HuH-7 (cell line): ENCODE measurements at regions not wholly inside any gene's neighbourhood (a gene's known extent, or its start where the extent isn't known, plus 50 kb on each side); places are given as distances from the start of the nearest gene placed in this dataset.
"Not testable (repeated sequence)": the region's sequence is repeated elsewhere in the genome, so short reads cannot be mapped to it uniquely, and the experiment has no call there.

ENCODE experiments used
- DNase-seq: peaks from one replicate; pipeline ENCODE4 v3.0.0; 2011; ENCODE audit warnings: low spot score

GRCh38 chr13:74574964-74575728 is 440.9 kb upstream of the KLF12 start:
- DNase-seq, result no peak

- DNase-seq, result peak; percentile 15
Measured at GRCh38 chr13:74573654-74574053, 439.4 kb upstream of the KLF12 start.

DNA sequence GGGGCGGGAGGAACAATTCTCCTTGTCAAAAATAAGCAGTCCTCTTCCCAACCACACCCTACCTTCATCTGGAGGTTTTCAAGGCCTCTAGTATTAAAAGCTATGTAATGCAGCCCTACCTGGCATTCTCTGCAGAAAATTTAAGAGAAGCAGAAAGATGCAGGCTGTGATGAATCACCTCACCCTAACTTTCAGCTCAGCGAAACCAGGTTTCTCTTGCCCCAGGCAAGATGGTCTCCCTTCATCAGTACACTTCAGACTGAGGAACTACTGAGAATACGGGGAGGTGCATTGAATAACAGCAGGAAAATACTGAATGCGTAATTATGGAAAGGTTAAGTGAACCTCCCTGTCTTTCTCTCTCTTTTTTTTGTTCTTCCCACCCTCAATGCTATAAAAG is 437.6 kb upstream of the KLF12 start:
- DNase-seq, result no peak

DNA sequence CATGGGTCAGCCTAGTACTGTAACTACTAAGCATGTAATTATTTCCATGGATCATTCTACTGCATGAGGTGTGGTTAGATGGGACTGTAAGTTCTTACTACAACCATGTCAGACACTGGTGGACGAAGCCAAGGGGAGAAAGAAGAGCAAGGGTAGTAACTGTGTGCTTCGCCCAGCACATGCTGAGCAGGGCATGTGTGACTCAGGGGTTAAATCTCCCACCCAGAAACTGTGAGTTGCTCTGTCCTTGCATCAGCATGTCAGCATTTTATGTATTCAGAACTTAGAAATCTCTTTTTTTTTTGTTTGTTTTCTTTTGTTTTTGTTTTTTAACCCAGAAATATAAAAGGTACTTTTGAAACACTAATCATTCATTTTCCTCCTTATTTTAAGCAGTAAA is 436.6 kb upstream of the KLF12 start:
- no peak for DNase-seq

GRCh38 chr13:74570046-74570445 is 435.8 kb upstream of the KLF12 start:
- no peak for DNase-seq

DNA sequence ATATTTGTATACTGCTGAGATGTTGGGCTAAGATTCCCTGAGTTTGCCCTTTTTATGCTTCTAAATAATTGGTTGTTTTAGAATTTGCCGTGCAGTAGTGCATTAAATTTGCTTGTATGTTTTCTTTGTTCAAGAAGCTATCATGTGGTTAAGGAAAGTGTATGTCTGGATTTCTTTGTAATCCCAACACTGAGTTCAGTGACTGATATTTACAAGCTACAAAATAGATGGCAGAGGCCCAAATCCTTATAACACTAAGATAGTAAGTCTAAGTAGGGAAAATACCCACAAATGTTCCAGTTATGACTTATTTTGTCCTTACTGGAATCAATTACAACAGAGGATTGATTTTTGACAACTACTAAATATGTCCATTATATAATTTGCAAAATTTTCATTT is 435.0 kb upstream of the KLF12 start:
- no peak for DNase-seq

- no peak for DNase-seq
Measured at GRCh38 chr13:74567485-74567884, 433.3 kb upstream of the KLF12 start.

DNA sequence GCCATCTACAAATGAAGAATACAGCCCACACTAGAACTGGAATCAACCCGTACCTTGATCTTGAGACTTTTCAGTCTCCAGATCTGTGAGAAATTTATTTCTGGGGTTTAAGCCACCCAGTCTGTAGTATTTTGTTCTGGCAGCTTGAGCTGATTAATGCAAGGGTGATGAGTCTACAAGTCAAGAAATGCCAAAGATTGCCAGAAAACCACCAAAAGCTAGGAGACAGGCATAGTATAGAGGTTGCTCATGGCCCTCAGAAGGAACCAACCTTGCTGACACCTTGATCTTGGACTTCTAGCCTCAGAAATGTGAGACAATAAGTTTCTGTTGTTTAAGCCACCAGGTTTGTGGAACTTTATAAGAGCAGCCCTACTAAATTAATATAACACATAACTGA is 428.2 kb upstream of the KLF12 start:
- DNase-seq, result no peak

GRCh38 chr13:74561155-74561554 is 427.0 kb upstream of the KLF12 start:
- no peak for DNase-seq

DNA sequence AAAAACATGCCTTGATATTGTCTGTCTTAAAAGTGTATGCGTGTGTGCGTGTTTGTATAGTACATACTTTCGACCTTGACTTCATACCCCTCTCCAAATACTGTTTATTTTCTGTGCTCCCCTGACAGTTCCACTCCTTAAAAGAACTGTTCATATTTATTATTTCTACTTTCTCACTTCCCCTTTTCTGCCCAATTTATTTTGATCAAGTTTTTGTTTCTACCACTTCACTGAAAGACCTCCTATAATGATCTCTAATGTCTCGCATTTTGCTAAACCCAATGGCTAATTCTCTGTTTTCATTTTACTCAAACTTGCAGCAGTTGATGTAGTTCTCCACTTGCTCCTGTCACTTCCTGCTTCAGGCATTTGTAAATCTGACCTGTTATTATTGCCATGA is 426.1 kb upstream of the KLF12 start:
- DNase-seq, result no peak

GRCh38 chr13:74557870-74558269 is 423.7 kb upstream of the KLF12 start:
- DNase-seq, result no peak

DNA sequence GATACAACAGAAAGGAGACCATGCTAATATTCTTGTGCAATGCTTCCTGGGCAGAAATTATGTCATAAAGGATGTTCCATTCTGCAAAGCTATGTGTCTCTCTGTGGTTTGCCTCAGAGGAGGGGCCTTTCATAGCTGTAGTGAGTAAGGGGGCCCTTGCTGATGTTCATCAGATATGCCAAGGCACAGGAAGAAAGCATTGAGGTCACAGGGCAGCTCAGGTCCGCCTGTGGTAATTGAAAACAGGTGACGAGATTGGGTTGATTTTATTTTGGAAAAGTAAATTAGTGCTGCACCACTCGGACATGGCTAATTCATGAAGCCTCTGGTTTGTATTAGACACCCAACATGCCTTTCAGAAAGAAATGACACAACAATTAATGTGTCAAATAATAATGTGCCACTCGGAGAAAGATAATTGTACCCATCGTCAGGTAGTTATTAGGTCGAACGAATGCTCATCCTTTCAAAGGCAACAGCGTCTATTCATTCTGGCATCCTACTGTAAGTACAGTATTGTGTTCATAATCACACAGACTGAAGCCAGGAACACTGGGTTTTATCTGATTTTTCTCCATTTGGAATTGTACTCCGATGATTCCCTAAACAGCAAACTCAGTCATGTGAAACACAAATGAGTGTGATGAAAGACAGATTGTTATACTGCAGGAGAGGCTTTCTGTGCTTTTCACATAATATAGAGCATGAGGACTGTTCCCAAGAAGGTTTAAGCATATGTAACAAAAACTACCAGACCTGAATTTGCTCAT is 421.6 kb upstream of the KLF12 start:
- no peak for DNase-seq

DNA sequence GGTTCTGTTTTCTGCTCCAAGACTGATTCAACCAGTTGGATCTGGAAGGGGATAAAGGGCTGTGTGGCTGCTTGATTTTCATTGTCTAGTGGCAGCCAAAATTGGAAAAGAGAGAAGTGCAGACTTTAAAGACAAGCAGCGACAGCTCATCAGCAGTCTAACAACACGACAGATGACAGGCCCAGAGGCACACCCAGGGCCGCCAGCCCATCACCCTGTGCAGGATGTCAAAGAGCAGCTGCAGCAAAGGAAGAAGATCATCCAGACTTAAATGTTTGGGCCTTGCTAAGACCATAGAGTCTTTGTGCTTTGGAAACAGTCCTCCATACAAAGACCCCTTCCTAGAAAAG is 421.0 kb upstream of the KLF12 start:
- no peak for DNase-seq

- DNase-seq, result no peak
Measured at GRCh38 chr13:74554569-74555275, 420.5 kb upstream of the KLF12 start.

DNA sequence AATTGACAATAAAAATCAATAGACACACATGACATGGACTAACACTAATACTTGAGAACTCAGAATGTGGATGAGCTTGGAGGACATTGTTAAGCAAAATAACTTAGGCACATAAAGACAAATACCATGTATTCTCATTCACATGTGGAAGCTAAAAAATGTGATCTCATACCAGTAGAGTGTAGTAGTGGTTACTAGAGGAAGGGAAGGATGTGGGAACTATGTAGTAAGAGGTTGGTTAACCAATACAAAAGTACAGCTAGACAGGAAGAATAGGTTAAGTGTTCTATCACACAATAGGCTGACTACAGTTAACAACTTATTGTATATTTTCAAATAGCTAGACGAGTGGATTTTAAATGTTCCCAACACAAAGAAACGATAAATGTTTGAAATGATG is 415.8 kb upstream of the KLF12 start:
- no peak for DNase-seq

DNA sequence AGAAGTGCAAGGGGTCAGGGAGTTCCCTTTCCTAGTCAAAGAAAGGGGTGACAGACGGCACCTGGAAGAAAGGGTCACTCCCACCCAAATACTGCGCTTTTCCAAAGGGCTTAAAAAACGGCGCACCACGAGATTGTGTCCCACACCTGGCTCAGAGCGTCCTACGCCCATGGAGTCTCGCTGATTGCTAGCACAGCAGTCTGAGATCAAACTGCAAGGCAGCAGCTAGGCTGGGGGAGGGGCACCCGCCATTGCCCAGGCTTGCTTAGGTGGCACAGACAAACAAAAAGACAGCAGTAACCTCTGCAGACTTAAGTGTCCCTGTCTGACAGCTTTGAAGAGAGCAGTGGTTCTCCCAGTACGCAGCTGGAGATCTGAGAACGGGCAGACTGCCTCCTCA is 402.4 kb upstream of the KLF12 start:
- DNase-seq, result not testable (repeated sequence)

DNA sequence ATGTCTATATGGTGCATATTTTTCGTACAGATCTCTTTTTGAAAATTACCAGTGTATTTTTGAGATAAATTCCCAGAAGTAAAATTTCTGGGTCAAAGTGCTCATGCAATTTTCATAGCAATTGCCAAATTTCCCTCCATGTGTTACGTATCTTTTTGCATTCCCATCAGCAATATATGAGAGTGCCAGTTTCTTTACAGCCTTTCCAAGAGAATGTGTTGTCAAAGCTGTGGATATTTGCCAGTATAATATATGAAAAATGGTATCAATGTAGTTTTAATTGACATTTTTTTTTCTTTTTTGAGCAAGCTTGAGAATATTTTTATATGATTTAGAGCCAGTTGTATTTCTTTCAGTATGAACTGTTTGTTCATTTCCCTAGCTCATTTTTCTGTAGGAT is 399.0 kb upstream of the KLF12 start:
- no peak for DNase-seq

GRCh38 chr13:74530011-74530410 is 395.8 kb upstream of the KLF12 start:
- DNase-seq, result no peak

GRCh38 chr13:74528734-74529513 is 394.7 kb upstream of the KLF12 start:
- DNase-seq, result no peak

- no peak for DNase-seq
Measured at GRCh38 chr13:74523057-74523456, 388.9 kb upstream of the KLF12 start.

- DNase-seq, result no peak
Measured at GRCh38 chr13:74511523-74511922, 377.3 kb upstream of the KLF12 start.

GRCh38 chr13:74487091-74487722 is 353.0 kb upstream of the KLF12 start:
- DNase-seq, result no peak
